ENCODE measurements at regions not wholly inside any gene's neighbourhood (a gene's known extent, or its start where the extent isn't known, plus 50 kb on each side); places are given as distances from the start of the nearest gene placed in this dataset.

DNA sequence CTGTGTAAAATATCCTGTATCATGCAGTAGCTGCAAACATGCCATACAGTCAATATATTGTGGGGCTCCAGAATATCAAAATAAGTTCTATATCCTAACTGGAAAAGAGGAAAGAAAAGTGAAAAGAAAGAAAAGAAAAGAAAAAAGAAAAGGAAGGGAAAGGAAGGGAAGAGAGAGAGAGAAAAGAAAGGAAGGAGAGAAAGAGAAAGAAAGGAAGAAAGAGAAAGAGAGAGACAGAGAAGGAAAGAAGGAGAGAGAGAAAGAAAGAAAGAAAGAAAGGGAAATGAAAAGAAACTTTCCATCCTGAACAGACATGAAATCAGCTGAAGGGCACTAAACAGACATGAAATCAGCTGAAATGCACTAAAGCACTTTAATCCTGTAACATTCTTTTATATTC lies 288.4 kb upstream of the NCKAP5 start:
- TF ChIP-seq, protein P1, sequence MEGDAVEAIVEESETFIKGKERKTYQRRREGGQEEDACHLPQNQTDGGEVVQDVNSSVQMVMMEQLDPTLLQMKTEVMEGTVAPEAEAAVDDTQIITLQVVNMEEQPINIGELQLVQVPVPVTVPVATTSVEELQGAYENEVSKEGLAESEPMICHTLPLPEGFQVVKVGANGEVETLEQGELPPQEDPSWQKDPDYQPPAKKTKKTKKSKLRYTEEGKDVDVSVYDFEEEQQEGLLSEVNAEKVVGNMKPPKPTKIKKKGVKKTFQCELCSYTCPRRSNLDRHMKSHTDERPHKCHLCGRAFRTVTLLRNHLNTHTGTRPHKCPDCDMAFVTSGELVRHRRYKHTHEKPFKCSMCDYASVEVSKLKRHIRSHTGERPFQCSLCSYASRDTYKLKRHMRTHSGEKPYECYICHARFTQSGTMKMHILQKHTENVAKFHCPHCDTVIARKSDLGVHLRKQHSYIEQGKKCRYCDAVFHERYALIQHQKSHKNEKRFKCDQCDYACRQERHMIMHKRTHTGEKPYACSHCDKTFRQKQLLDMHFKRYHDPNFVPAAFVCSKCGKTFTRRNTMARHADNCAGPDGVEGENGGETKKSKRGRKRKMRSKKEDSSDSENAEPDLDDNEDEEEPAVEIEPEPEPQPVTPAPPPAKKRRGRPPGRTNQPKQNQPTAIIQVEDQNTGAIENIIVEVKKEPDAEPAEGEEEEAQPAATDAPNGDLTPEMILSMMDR (IDR thresholded peaks at IDR 0.05; ENCODE audit: insufficient read depth, low read length, severe bottlenecking): no peak
- DNase-seq (ENCODE audit: low read depth) (no peak), FAIRE-seq (no peak)
- H3K27me3 ChIP-seq (ENCODE audit: control insufficient read depth, insufficient read depth, low read length): no peaks in the 10 kb centered on the region
- H3K4me3 ChIP-seq (ENCODE audit: low read depth, low read length): no peak overlapping the region
- no peaks in the 10 kb centered on the region for H3K36me3 ChIP-seq (ENCODE audit: control insufficient read depth, insufficient read depth, low read length)

DNA sequence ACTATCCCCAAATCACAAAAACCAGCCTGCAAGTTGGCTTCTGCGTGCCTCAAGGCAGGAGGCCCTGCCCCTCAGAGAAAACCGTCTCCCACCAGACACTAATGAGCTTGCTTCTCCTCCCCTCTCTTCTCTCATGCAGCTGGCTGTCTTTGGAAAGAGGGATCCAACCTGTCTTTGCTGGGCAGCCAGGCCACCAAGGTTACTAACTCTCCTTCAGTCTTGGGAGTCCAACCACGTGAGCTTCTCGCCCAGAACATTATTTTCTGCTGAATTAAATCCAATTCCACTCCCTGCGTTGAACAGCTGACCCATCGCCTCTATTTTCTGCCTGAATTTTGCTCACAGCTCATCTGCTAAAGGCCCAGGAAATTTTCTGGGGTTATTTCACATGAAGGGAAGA lies 291.3 kb upstream of the NCKAP5 start:
- FAIRE-seq (no peak), DNase-seq (ENCODE audit: low read depth) (no peak)
- TF ChIP-seq, protein P1 (IDR thresholded peaks at IDR 0.05; ENCODE audit: insufficient read depth, low read length, severe bottlenecking): no peak
- no peaks in the 10 kb centered on the region for H3K36me3 ChIP-seq (ENCODE audit: control insufficient read depth, insufficient read depth, low read length)
- no peaks in the 10 kb centered on the region for H3K27me3 ChIP-seq (ENCODE audit: control insufficient read depth, insufficient read depth, low read length)
- H3K4me3 ChIP-seq (ENCODE audit: low read depth, low read length): no peak overlapping the region

DNA sequence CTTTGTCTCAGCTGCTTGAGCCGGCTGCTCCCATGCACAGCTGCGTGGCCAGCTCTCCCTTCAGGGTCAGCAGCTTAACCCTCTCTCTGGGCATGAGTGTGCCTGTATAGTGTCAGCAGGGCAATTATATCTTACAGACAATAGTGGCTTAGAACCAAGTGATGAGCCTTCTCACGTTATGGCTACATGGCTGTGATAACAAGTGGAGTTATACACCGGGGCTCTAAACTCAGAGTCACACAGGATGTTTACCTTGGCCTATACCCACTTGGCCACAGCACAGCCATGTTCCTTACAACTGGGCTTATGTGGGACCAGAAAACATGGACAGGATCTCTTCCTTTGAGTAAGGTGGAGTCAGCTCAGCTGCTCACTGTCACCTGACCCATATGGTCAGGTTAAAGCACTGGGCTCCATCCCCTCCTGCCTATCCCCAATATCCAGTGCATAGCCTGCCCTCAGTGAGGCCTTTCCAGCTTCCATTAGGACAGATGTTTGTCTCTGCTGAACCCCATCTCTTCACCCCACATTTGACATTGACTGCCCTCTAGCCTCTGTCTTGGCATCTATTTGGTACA lies 294.2 kb upstream of the NCKAP5 start:
- Histone ChIP-seq H3K36me3 (ENCODE audit: control insufficient read depth, insufficient read depth, low read length) (no peaks in the 10 kb centered on the region), H3K27me3 (ENCODE audit: control insufficient read depth, insufficient read depth, low read length) (peaks cover 2% of the 10 kb centered on the region), H3K4me3 (ENCODE audit: low read depth, low read length) (no peak overlapping the region)
- DNase-seq (ENCODE audit: low read depth) (no peak), FAIRE-seq (no peak)
- TF ChIP-seq, protein P1 (IDR thresholded peaks at IDR 0.05; ENCODE audit: insufficient read depth, low read length, severe bottlenecking): no peak

DNA sequence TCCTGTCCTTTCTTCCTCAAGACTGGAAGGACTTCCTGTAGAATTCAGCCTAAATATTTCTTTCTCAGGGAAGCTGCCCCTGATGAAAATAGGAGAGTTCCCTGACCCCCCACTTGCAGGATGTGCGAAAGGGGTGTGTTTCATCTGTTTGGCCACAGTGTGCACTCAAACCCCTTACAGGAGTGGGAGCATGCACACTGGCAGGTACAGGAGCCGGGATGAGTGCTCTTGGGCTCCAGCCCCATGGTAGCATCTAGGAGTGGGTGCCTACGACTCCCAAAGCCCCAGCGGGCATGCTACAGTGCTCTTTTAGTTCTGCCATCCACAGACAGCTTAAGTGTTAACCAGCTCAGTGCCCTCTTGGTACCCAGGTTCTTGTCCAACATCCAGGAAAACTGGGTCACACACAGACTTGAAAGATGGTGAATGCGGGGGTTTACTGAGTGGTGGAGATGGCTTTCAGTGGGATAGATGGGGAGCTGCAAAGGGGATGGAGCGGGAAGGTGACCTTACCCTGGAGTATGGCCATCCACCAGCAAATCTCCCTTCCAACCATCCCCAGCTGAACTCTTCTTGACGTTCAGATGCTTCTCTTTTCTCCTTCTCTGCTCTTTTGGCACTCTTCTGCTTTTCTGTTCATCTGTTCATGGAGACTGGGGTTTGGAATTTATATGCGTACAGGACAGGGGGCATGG lies 295.0 kb upstream of the NCKAP5 start:
- DNase-seq (ENCODE audit: low read depth): no peak
- Histone ChIP-seq H3K27me3 (ENCODE audit: control insufficient read depth, insufficient read depth, low read length) (peaks cover 2% of the 10 kb centered on the region), H3K4me3 (ENCODE audit: low read depth, low read length) (no peak overlapping the region), H3K36me3 (ENCODE audit: control insufficient read depth, insufficient read depth, low read length) (no peaks in the 10 kb centered on the region)
- FAIRE-seq: no peak
- TF ChIP-seq, protein P1 (IDR thresholded peaks at IDR 0.05; ENCODE audit: insufficient read depth, low read length, severe bottlenecking): no peak

DNA sequence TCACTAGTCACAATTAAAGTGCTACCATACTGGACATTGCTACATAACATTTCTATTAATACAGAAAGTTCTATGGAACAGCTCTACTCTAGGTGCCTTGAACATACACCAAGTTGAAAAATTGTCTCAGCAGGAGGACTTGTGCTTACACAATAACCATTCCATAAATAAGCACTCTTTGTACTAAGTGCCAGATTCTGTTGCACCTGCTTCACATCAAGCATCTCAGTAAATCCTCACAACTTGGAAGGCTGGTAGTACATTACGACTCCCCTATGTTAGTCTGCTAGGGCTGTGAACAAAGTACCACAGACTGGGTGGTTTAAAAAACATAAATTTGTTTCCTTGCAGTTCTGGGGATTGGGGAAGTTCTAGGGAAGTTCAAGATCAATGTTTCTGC lies 296.9 kb upstream of the NCKAP5 start:
- H3K36me3 ChIP-seq (ENCODE audit: control insufficient read depth, insufficient read depth, low read length): no peaks in the 10 kb centered on the region
- H3K4me3 ChIP-seq (ENCODE audit: low read depth, low read length): no peak overlapping the region
- FAIRE-seq (no peak), DNase-seq (ENCODE audit: low read depth) (no peak)
- TF ChIP-seq, protein P1 (IDR thresholded peaks at IDR 0.05; ENCODE audit: insufficient read depth, low read length, severe bottlenecking): no peak
- H3K27me3 ChIP-seq (ENCODE audit: control insufficient read depth, insufficient read depth, low read length): peaks cover 2% of the 10 kb centered on the region

DNA sequence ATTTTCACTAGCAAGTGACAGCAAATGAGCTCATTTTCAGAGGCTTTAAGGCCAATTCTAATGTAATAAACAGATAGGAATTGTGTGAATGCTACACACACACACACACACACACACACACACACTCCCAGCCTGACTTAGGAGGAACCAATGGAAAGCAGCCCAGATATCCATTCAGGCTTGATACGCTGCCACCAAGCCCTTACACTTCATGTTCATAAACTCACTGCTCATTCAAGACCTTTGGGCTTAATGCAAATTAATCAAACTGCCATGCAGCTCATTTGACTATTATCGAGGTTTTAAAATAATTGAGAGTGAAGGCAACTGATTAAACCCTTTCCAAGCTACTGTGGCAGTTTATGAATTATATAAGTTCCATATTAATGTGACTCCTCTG lies 298.9 kb upstream of the NCKAP5 start:
- Histone ChIP-seq H3K27me3 (ENCODE audit: control insufficient read depth, insufficient read depth, low read length) (peaks cover 2% of the 10 kb centered on the region), H3K36me3 (ENCODE audit: control insufficient read depth, insufficient read depth, low read length) (no peaks in the 10 kb centered on the region), H3K4me3 (ENCODE audit: low read depth, low read length) (no peak overlapping the region)
- TF ChIP-seq, protein P1 (IDR thresholded peaks at IDR 0.05; ENCODE audit: insufficient read depth, low read length, severe bottlenecking): no peak
- FAIRE-seq: no peak
- DNase-seq (ENCODE audit: low read depth): no peak

Measured in bronchial epithelial cell (primary cell).